ENCODE measurements at regions not wholly inside any gene's neighbourhood (a gene's known extent, or its start where the extent isn't known, plus 50 kb on each side); places are given as distances from the start of the nearest gene placed in this dataset.

DNA sequence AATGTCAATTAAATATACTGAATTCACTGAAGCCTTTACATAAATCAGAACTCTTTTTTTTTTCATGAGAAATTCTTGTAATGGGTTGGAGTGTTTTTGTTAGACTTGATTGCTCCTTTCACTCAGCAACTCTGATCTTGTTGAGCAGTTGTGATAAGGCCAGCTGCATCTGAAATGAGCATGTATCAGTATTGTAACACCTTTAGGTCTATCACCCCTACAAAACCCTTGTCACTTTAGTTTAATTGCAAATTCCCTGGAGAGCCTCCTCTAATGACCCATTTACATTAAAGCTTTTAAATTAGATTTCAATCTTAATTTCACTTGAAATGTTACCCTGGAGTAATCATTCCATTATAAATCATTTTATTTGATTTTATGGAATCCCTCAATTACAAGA, 346.8 kb upstream of the TCF4 start:
- TF ChIP-seq BHLHE40 (IDR thresholded peaks at IDR 0.05; ENCODE audit: low read length) (no peak), SLC30A9 (CRISPR knock-in tag; IDR thresholded peaks at IDR 0.05) (no peak), FOXA1 (IDR thresholded peaks at IDR 0.05; ENCODE audit: borderline replicate concordance) (no peak), BRCA1 (IDR thresholded peaks at IDR 0.05) (no peak), BRCA1 (CRISPR knock-in tag; IDR thresholded peaks at IDR 0.05) (no peak), SMAD3 (CRISPR knock-in tag; conservative IDR thresholded peaks at IDR 0.05) (no peak), SMC3 (conservative IDR thresholded peaks at IDR 0.05; ENCODE audit: insufficient read depth, low read depth, low read length) (no peak)
- TF ChIP-seq, protein P1, sequence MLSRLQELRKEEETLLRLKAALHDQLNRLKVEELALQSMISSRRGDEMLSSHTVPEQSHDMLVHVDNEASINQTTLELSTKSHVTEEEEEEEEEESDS (CRISPR knock-in tag; IDR thresholded peaks at IDR 0.05), result no peak
- TF ChIP-seq, protein P2, sequence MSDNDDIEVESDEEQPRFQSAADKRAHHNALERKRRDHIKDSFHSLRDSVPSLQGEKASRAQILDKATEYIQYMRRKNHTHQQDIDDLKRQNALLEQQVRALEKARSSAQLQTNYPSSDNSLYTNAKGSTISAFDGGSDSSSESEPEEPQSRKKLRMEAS (CRISPR knock-in tag; IDR thresholded peaks at IDR 0.05), result no peak
- TF ChIP-seq, protein P3, sequence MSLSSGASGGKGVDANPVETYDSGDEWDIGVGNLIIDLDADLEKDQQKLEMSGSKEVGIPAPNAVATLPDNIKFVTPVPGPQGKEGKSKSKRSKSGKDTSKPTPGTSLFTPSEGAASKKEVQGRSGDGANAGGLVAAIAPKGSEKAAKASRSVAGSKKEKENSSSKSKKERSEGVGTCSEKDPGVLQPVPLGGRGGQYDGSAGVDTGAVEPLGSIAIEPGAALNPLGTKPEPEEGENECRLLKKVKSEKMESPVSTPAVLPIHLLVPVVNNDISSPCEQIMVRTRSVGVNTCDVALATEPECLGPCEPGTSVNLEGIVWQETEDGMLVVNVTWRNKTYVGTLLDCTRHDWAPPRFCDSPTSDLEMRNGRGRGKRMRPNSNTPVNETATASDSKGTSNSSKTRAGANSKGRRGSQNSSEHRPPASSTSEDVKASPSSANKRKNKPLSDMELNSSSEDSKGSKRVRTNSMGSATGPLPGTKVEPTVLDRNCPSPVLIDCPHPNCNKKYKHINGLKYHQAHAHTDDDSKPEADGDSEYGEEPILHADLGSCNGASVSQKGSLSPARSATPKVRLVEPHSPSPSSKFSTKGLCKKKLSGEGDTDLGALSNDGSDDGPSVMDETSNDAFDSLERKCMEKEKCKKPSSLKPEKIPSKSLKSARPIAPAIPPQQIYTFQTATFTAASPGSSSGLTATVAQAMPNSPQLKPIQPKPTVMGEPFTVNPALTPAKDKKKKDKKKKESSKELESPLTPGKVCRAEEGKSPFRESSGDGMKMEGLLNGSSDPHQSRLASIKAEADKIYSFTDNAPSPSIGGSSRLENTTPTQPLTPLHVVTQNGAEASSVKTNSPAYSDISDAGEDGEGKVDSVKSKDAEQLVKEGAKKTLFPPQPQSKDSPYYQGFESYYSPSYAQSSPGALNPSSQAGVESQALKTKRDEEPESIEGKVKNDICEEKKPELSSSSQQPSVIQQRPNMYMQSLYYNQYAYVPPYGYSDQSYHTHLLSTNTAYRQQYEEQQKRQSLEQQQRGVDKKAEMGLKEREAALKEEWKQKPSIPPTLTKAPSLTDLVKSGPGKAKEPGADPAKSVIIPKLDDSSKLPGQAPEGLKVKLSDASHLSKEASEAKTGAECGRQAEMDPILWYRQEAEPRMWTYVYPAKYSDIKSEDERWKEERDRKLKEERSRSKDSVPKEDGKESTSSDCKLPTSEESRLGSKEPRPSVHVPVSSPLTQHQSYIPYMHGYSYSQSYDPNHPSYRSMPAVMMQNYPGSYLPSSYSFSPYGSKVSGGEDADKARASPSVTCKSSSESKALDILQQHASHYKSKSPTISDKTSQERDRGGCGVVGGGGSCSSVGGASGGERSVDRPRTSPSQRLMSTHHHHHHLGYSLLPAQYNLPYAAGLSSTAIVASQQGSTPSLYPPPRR (CRISPR knock-in tag; IDR thresholded peaks at IDR 0.05; ENCODE audit: borderline replicate concordance), result no peak
